Activated T-helper 2 cell treated with anti-CD3 and anti-CD28 coated beads, Interferon-gamma antibody, Interleukin-2, Interleukin-4, amounts not matched to agents 10 μg/mL and 5 μg/mL and 100 μg/mL, durations not matched to agents 14 hours and 24 hours and 36 hours (primary cell): ENCODE measurements at regions not wholly inside any gene's neighbourhood (a gene's known extent, or its start where the extent isn't known, plus 50 kb on each side); places are given as distances from the start of the nearest gene placed in this dataset.

ENCODE experiments used
- DNase-seq: peaks from one replicate; pipeline ENCODE4 v3.0.0; 2021; ENCODE audit warnings: low spot score
- H3K27ac Mint-ChIP-seq: one replicate; pipeline ENCODE4 v1.8.0; 2021; ENCODE audit warnings: mixed read lengths
- H3K27me3 Mint-ChIP-seq: one replicate; pipeline ENCODE4 v1.8.0; 2021; ENCODE audit warnings: low read depth, mixed read lengths
- H3K36me3 Mint-ChIP-seq: one replicate; pipeline ENCODE4 v1.8.0; 2021; ENCODE audit warnings: low read depth, mixed read lengths
- H3K4me1 Mint-ChIP-seq: one replicate; pipeline ENCODE4 v1.8.0; 2021; ENCODE audit warnings: low read depth, mixed read lengths
- H3K4me3 Mint-ChIP-seq: one replicate; pipeline ENCODE4 v1.8.0; 2021; ENCODE audit warnings: low read depth, mild to moderate bottlenecking, moderate library complexity, mixed read lengths
- H3K9me3 Mint-ChIP-seq: one replicate; pipeline ENCODE4 v1.8.0; 2021; ENCODE audit warnings: mixed read lengths
- intact Hi-C: fragments of 100-400 bp; cut with micrococcal nuclease; formaldehyde crosslinking; loops from one replicate; pipeline ENCODE4 v1.15.1; 2023

- H3K9me3 Mint-ChIP-seq, result no peaks in the 10 kb centered on the region
- H3K27me3 Mint-ChIP-seq, result no peaks in the 10 kb centered on the region
- H3K4me1 Mint-ChIP-seq, result no peaks in the 10 kb centered on the region
- H3K27ac Mint-ChIP-seq, result no peak overlapping the region
- H3K4me3 Mint-ChIP-seq, result no peak overlapping the region
- intact Hi-C loops, result no loop called here
- no peaks in the 10 kb centered on the region for H3K36me3 Mint-ChIP-seq
- no peak for DNase-seq
These were observed 236.8 kb downstream of the LRRN1 start for GRCh38 chr3:4036046-4036445.

- H3K4me1 Mint-ChIP-seq, result no peaks in the 10 kb centered on the region
- no peak overlapping the region for H3K4me3 Mint-ChIP-seq
- no peaks in the 10 kb centered on the region for H3K27me3 Mint-ChIP-seq
- no peaks in the 10 kb centered on the region for H3K9me3 Mint-ChIP-seq
- no peak overlapping the region for H3K27ac Mint-ChIP-seq
- H3K36me3 Mint-ChIP-seq, result no peaks in the 10 kb centered on the region
- intact Hi-C loops, result no loop called here
- no peak for DNase-seq
These were observed 239.1 kb downstream of the LRRN1 start for GRCh38 chr3:4038351-4038750.

- intact Hi-C loops, result no loop called here
- no peaks in the 10 kb centered on the region for H3K27me3 Mint-ChIP-seq
These were observed 242.8 kb downstream of the LRRN1 start for GRCh38 chr3:4042070-4042469.

GRCh38 chr3:4042869-4043268 lies 243.6 kb downstream of the LRRN1 start:
- Mint-ChIP-seq H3K27me3 (no peaks in the 10 kb centered on the region), H3K9me3 (no peaks in the 10 kb centered on the region), H3K4me1 (no peaks in the 10 kb centered on the region), H3K4me3 (no peak overlapping the region), H3K27ac (no peak overlapping the region), H3K36me3 (no peaks in the 10 kb centered on the region)
- no peak for DNase-seq
- intact Hi-C loops, result no loop called here

More at GRCh38 chr3:4042070-4042469, 242.8 kb downstream of the LRRN1 start:
- no peaks in the 10 kb centered on the region for H3K36me3 Mint-ChIP-seq
- no peak overlapping the region for H3K4me3 Mint-ChIP-seq
- H3K4me1 Mint-ChIP-seq, result no peaks in the 10 kb centered on the region
- H3K27ac Mint-ChIP-seq, result no peak overlapping the region
- DNase-seq, result no peak
- H3K9me3 Mint-ChIP-seq, result no peaks in the 10 kb centered on the region

GRCh38 chr3:4043867-4044575 lies 244.8 kb downstream of the LRRN1 start:
- no peaks in the 10 kb centered on the region for H3K4me1 Mint-ChIP-seq
- intact Hi-C loops, result no loop called here
- H3K36me3 Mint-ChIP-seq, result no peaks in the 10 kb centered on the region
- H3K27me3 Mint-ChIP-seq, result no peaks in the 10 kb centered on the region
- no peak overlapping the region for H3K27ac Mint-ChIP-seq
- DNase-seq, result no peak
- no peaks in the 10 kb centered on the region for H3K9me3 Mint-ChIP-seq
- H3K4me3 Mint-ChIP-seq, result no peak overlapping the region

- DNase-seq, result no peak
- no peak overlapping the region for H3K27ac Mint-ChIP-seq
- H3K4me3 Mint-ChIP-seq, result no peak overlapping the region
- H3K36me3 Mint-ChIP-seq, result no peaks in the 10 kb centered on the region
- no peaks in the 10 kb centered on the region for H3K4me1 Mint-ChIP-seq
- intact Hi-C loops, result no loop called here
- no peaks in the 10 kb centered on the region for H3K27me3 Mint-ChIP-seq
- H3K9me3 Mint-ChIP-seq, result no peaks in the 10 kb centered on the region
These were observed 245.4 kb downstream of the LRRN1 start for GRCh38 chr3:4044619-4045018.

GRCh38 chr3:4045756-4046155 lies 246.5 kb downstream of the LRRN1 start:
- no peaks in the 10 kb centered on the region for H3K4me1 Mint-ChIP-seq
- no peaks in the 10 kb centered on the region for H3K36me3 Mint-ChIP-seq
- no peak overlapping the region for H3K27ac Mint-ChIP-seq
- DNase-seq, result no peak
- intact Hi-C loops, result no loop called here
- H3K27me3 Mint-ChIP-seq, result no peaks in the 10 kb centered on the region
- no peaks in the 10 kb centered on the region for H3K9me3 Mint-ChIP-seq
- H3K4me3 Mint-ChIP-seq, result no peak overlapping the region

- no peak overlapping the region for H3K4me3 Mint-ChIP-seq
- intact Hi-C loops, result no loop called here
- no peaks in the 10 kb centered on the region for H3K27me3 Mint-ChIP-seq
- H3K9me3 Mint-ChIP-seq, result no peaks in the 10 kb centered on the region
- no peak for DNase-seq
- no peaks in the 10 kb centered on the region for H3K4me1 Mint-ChIP-seq
- no peaks in the 10 kb centered on the region for H3K36me3 Mint-ChIP-seq
- no peak overlapping the region for H3K27ac Mint-ChIP-seq
These were observed 248.1 kb downstream of the LRRN1 start for GRCh38 chr3:4047366-4047765.

GRCh38 chr3:4052706-4053105 lies 250.5 kb upstream of the SETMAR start:
- Mint-ChIP-seq H3K36me3 (no peaks in the 10 kb centered on the region), H3K27me3 (no peaks in the 10 kb centered on the region), H3K27ac (no peak overlapping the region), H3K4me1 (no peaks in the 10 kb centered on the region), H3K4me3 (no peak overlapping the region), H3K9me3 (no peaks in the 10 kb centered on the region)
- no peak for DNase-seq
- intact Hi-C loops, result no loop called here

GRCh38 chr3:4053975-4054374 lies 249.2 kb upstream of the SETMAR start:
- H3K4me1 Mint-ChIP-seq, result no peaks in the 10 kb centered on the region
- intact Hi-C loops, result no loop called here
- H3K27me3 Mint-ChIP-seq, result no peaks in the 10 kb centered on the region
- H3K9me3 Mint-ChIP-seq, result no peaks in the 10 kb centered on the region
- no peaks in the 10 kb centered on the region for H3K36me3 Mint-ChIP-seq
- no peak overlapping the region for H3K4me3 Mint-ChIP-seq
- H3K27ac Mint-ChIP-seq, result no peak overlapping the region
- no peak for DNase-seq

- H3K9me3 Mint-ChIP-seq, result no peaks in the 10 kb centered on the region
- no peaks in the 10 kb centered on the region for H3K27me3 Mint-ChIP-seq
- no peaks in the 10 kb centered on the region for H3K36me3 Mint-ChIP-seq
- H3K4me1 Mint-ChIP-seq, result no peaks in the 10 kb centered on the region
- H3K4me3 Mint-ChIP-seq, result no peak overlapping the region
- intact Hi-C loops, result no loop called here
- no peak overlapping the region for H3K27ac Mint-ChIP-seq
- DNase-seq, result no peak
These were observed 243.1 kb upstream of the SETMAR start for GRCh38 chr3:4060064-4060463.

- Mint-ChIP-seq H3K27ac (no peak overlapping the region), H3K9me3 (no peaks in the 10 kb centered on the region), H3K36me3 (no peaks in the 10 kb centered on the region), H3K4me3 (no peak overlapping the region), H3K4me1 (no peaks in the 10 kb centered on the region), H3K27me3 (no peaks in the 10 kb centered on the region)
- no peak for DNase-seq
- intact Hi-C loops, result no loop called here
These were observed 242.6 kb upstream of the SETMAR start for GRCh38 chr3:4060603-4061002.

GRCh38 chr3:4061195-4061594 lies 242.0 kb upstream of the SETMAR start:
- H3K4me1 Mint-ChIP-seq, result no peaks in the 10 kb centered on the region
- H3K9me3 Mint-ChIP-seq, result no peaks in the 10 kb centered on the region
- no peaks in the 10 kb centered on the region for H3K27me3 Mint-ChIP-seq
- no peaks in the 10 kb centered on the region for H3K36me3 Mint-ChIP-seq
- intact Hi-C loops, result no loop called here
- no peak overlapping the region for H3K4me3 Mint-ChIP-seq
- DNase-seq, result no peak
- no peak overlapping the region for H3K27ac Mint-ChIP-seq
